Motor neuron (in vitro differentiated cells): ENCODE measurements at regions not wholly inside any gene's neighbourhood (a gene's known extent, or its start where the extent isn't known, plus 50 kb on each side); places are given as distances from the start of the nearest gene placed in this dataset.
A peak's percentile ranks its signal among the peaks of the same experiment; 100 is the strongest.
"Not testable (repeated sequence)": the region's sequence is repeated elsewhere in the genome, so short reads cannot be mapped to it uniquely, and the experiment has no call there.

ENCODE experiments used
- ATAC-seq, 8 experiments: fragments of 200-7000 bp; cut with Tn5 transposase; replicated peaks in 6 of 8; 2 replicates each; pipeline ENCODE4 v1.8.0; 2021; ENCODE audit warnings: mild to moderate bottlenecking in 8 of 8, moderate library complexity in 8 of 8
- H3K27ac ChIP-seq, 2 donors: fragments of 250-450 bp; sonication (Bioruptor Pico); 2 replicates each; pipeline ENCODE4 v1.9.0; 2021; ENCODE audit warnings: antibody characterized with exemption in 2 of 2, mild to moderate bottlenecking in 2 of 2, moderate library complexity in 1 of 2
- H3K4me1 ChIP-seq, 2 donors: fragments of 250-450 bp; sonication (Bioruptor Pico); replicated peaks in 1 of 2; 2 replicates each; pipeline ENCODE4 v1.6.1; 2021; ENCODE audit warnings: antibody characterized with exemption in 2 of 2, mild to moderate bottlenecking in 2 of 2, moderate library complexity in 1 of 2
- H3K4me3 ChIP-seq, 5 donors: fragments of 250-450 bp; sonication (Bioruptor Pico); 2 replicates each; pipeline ENCODE4 v1.9.0; 2021; ENCODE audit warnings: antibody characterized with exemption in 5 of 5, mild to moderate bottlenecking in 5 of 5, moderate library complexity in 4 of 5
- WGBS, 10 experiments: fragments of 450-650 bp; shearing (Covaris generic); methylation state at CpG; one replicate each; pipeline ENCODE4 v1.0.0; 2022; 5-methylcytosine and 5-hydroxymethylcytosine counted together
- in situ Hi-C, 9 experiments: fragments of 400-800 bp; cut with MboI; loops; one replicate each; pipeline ENCODE4 v1.15.0; 2021; ENCODE audit warnings: low sequenced_read_pairs in 9 of 9, low pct_unique_long_range_greater_than_20kb in 2 of 9; ENCODE audit not compliant: unreplicated experiment in 9 of 9

DNA sequence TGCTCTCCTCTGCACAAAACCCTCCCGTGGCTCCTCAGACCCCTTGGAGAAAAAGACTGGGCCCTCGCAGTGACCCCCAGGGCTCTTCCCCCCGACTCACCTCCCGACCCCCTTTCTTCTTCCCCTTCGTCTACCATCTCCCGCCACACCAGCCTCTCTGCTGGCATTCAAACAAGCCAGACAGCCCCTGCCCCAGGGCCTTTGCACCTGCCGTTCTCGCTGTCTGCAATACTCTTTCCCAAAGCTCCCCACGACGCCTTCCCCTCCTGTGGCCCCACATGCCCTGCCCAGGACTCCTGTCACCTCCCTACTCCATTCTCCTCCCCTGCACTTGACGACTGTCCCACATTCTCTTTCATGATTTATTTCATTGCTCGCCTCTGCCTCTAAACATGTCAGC lies 115.7 kb downstream of the PHETA1 start:
- peaks cover 31% of the 10 kb centered on the region in 2 donors for H3K4me1 ChIP-seq
- H3K27ac ChIP-seq, result no peak overlapping the region
- no peak overlapping the region for H3K4me3 ChIP-seq
- 17 to 100% (median 81%) methylated on average over 1 to 4 of the region's 12 CpGs; no CpG with 5 or more reads in 4 of the 10 experiments for WGBS, 10 experiments
- in situ Hi-C loops, result no loop called here
- no peak for ATAC-seq

DNA sequence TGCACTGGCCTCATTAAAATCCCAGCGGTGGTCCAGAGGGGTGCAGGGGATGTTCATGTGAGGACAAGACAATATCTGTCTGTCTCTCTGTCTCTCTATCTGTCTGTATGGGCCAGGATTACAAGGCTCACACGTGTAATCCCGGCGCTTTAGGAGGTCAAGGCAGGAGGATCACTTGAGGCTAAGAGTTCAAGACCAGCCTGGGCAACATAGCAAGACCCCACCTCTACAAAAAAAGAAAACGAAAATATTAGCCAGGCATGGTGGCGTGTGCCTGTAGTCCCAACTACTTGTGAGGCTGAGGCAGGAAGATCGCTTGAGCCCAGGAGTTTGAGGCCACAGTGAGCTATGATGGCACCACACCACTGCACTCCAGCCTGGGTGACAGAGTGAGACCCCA lies 117.1 kb downstream of the PHETA1 start:
- in situ Hi-C loops, result no loop called here
- Histone ChIP-seq H3K4me1 (peaks cover 40% of the 10 kb centered on the region in 2 donors), H3K4me3 (no peak overlapping the region), H3K27ac (no peak overlapping the region)
- 40 to 100% (median 93%) methylated on average over 1 to 5 of the region's 7 CpGs; no CpG with 5 or more reads in 5 of the 10 experiments for WGBS, 10 experiments
- no peak for ATAC-seq

DNA sequence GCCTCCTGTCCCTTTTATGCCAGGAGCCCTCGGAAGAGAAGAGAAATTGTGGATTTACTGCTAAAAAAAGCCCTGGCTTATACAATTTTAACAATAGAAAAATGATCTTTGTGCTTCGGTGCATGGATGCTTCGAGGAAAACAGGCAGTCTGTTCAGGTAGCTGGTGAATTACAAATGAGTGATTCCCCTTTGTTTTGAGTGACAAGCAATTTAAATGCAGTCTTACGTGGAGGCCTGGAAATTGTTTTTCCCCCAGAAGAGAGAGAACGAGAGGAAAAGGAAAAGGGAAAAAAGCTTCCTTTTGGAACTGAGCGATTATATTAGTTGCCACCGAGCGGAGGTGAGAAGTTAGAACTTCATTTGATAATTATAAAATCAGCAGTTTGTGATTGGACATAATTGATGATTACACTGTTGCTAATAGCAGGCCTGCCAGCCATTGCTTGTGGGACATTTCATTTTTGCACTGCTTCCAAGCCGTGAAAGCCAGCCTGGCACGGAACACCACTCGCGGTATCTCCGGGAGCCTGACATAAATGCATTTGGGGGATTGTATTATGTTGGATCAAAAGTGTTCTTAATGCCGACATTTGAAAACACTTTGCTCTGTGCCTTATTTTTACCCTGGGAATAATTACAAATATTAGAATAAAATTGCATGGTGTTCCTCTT lies 117.7 kb downstream of the PHETA1 start:
- no peak for ATAC-seq
- no peak overlapping the region for H3K27ac ChIP-seq

DNA sequence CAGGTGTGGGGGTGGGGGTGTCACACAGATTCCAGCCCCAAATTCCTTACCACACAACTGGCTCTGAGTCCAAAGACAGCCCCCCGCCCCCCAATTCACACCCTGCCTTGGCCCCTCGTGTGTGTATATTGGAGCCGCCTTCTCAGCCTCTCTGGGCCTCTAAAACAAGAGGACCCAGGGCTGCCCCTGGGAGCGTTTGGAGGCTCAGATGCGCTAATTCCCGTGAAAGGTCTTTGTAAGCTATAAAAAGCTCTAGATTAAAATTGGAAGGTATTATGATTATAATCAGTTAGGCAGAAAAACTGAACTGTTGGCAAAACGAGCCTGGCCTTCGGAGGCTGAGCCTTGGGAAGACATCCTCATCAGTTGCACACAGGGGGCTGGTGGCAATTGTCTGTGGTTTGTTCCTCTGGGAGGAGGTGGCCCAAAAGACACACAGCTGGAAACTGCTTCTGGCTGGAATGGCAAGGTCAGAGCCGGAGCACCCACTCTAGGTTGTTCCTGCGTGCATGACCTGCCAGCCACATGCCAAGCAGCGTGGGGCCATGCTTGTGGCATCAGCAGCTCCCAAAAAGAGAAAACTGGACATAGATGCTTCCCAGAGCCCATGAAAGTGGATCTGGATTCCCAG lies 118.5 kb downstream of the PHETA1 start:
- in situ Hi-C loops, result no loop called here
- 33 to 84% (median 64%) methylated on average over 3 to 6 of the region's 11 CpGs; no CpG with 5 or more reads in 6 of the 10 experiments for WGBS, 10 experiments
- Histone ChIP-seq H3K27ac (peak overlapping the region; percentile 5 to 37), H3K4me1 (peaks cover 40% of the 10 kb centered on the region in 2 donors), H3K4me3 (no peak overlapping the region)
- peak in 3 of 8 experiments; percentile 18 to 20 (median 19) for ATAC-seq

More for the DNA sequence above, 117.7 kb downstream of the PHETA1 start:
- 56 to 86% (median 73%) methylated on average over 3 to 13 of the region's 14 CpGs for WGBS, 10 experiments
- in situ Hi-C loops, result no loop called here
- peaks cover 40% of the 10 kb centered on the region in 2 donors for H3K4me1 ChIP-seq
- no peak overlapping the region for H3K4me3 ChIP-seq

DNA sequence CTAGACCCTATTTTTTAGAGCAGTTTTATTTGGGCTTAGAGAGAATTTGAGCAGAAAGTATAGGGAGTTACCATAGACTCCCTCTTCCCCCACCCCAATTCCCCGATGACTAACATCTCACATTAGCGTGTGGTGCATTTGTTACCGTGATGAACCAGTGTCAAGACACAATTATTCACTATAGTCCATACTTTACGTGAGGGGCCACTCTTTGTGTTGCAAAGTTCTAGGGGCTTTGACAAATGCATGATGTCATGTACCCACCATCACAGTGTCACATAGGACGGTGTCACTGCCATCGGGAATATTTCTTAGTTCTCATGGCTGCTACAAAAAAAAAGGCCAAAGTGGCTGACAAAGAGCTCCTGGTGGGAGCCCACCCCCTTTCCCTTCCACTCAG lies 119.1 kb downstream of the PHETA1 start:
- Histone ChIP-seq H3K4me1 (peaks cover 40% of the 10 kb centered on the region in 2 donors), H3K27ac (peak overlapping the region; percentile 5 to 37), H3K4me3 (no peak overlapping the region)
- WGBS, 10 experiments, result 28 to 100% (median 52%) methylated on average over 1 to 4 of the region's 6 CpGs; no CpG with 5 or more reads in 2 of the 10 experiments
- in situ Hi-C loops, result no loop called here
- peak in 5 of 8 experiments; percentile 50 to 59 (median 51) for ATAC-seq

DNA sequence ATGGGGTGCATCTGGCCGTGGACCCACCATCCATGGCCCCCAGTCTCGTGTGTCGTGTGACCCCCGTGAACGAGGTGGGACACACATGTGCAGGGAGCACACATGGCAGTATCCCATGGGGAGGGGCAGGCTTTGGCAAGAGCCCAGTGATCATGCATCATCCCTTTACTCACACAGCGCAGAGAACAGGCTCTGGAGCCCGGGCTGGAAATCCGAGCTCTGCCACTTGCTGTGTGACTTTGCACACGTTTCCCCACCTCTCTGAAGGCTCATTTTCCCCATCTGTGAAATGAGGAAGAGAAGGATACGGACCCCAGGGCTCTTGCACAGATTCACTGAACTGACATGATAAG lies 119.9 kb downstream of the PHETA1 start:
- no peak overlapping the region for H3K27ac ChIP-seq
- in situ Hi-C loops, result no loop called here
- 0 to 100% (median 88%) methylated on average over 1 to 7 of the region's 10 CpGs; no CpG with 5 or more reads in 2 of the 10 experiments for WGBS, 10 experiments
- H3K4me1 ChIP-seq, result peaks cover 40% of the 10 kb centered on the region in 2 donors
- peak in 6 of 8 experiments; percentile 36 to 90 (median 76) for ATAC-seq
- H3K4me3 ChIP-seq, result no peak overlapping the region

DNA sequence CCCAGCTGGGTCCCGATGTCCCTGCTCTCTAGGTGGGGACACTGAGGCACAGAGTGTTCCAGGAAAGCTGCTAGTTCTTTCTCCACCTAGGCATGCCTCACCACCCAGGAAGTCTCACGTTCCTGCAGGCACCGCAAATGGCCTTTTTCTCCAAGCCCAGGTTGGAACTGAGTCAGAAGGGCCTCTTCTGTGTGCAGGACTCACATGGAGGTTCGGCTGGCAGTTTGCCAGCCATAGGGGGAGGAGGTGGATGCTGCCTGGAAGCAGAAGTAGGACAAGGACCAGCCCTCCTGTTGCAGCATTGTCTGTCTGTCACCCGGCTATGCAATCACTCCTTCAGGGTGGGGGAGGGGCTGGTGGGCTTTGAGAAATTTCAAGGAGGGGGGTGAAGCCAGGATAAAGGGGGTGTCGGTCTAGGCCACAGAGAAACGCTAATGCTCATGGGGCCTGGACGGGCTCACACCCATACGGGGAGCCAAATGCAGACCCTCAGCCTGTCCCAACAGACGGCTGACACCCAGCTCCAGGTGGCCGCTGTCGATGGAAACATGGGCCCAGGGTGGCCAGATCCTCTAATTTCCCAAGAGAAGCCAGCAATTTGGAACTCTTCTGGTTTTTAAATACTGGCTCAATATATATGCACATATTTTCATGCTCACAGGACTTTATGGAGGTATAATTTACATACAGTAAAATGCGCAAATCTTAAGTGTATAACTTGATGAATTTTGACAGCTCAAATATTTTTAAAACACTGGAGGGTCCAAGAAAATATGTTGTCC lies 120.5 kb downstream of the PHETA1 start:
- WGBS, 10 experiments, result 0 to 100% (median 80%) methylated on average over 1 to 4 of the region's 13 CpGs; no CpG with 5 or more reads in 3 of the 10 experiments
- in situ Hi-C loops, result no loop called here
- peak overlapping the region in 1 of 2 donors; percentile 19 for H3K27ac ChIP-seq
- peaks cover 40% of the 10 kb centered on the region in 2 donors for H3K4me1 ChIP-seq
- H3K4me3 ChIP-seq, result no peak overlapping the region
- ATAC-seq, result peak; percentile 78 to 88 (median 82)

DNA sequence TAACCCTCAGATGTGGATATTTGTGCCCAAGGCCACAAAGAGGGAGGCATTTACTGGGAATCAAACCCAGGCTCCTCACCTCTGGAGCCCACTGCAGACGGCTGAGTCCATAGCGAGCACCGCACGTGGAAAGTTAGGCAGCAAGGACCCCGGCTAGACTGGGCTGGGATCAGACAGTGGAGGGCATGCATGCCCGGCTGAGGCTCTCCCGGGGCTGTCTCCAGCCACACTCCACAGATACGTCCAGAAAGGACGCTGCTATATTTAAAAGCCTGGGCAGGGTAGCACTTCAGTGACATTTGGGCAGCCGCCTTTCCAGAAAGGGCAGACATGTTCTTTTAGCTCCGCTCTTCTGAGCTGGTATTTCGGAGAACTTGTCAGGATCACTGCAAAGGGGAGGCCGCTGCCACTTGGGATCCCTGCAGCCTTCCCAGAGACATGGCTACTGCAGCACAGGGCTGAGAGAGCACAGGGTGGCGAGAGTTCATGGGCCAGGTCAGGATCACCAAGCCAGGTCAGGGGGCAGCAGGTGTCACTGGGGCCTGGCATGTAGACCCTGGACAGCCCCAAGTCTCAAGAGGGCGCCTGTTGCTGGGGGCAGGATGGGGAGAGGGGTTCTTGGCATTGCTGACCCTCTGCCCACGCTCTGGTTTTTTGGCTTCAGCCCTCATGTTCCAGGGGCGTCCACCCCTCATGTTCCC lies 121.7 kb downstream of the PHETA1 start:
- peaks cover 40% of the 10 kb centered on the region in 2 donors for H3K4me1 ChIP-seq
- no peak for ATAC-seq
- no peak overlapping the region for H3K27ac ChIP-seq
- in situ Hi-C loops, result no loop called here
- no peak overlapping the region for H3K4me3 ChIP-seq
- 62 to 100% (median 85%) methylated on average over 2 to 7 of the region's 17 CpGs; no CpG with 5 or more reads in 4 of the 10 experiments for WGBS, 10 experiments

DNA sequence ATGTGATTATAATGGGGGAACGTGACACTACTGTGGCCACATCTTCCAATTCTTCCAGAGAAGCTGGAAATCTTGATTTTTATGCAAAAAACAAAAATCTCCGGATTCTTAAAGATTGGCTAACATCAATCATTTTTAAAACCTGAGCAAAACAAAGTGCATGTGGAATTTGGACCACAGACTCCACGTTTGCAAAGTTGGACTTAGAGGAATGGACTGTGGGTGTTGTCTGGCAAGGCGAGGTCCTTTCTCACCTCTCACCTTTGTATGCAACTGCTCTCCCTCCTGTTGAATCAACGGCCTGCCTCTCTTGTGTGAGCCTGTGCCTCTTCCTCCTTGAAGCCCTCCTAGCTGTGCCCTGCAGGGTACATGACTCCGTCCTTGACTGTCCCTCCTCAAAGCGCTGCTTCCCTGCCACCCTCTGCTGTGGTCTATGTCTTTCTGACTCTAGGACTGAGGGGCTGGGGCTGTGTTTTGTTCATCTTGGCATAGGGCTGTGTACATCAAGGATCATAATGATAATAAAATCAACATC lies 122.4 kb downstream of the PHETA1 start:
- ATAC-seq, result no peak
- in situ Hi-C loops, result no loop called here

DNA sequence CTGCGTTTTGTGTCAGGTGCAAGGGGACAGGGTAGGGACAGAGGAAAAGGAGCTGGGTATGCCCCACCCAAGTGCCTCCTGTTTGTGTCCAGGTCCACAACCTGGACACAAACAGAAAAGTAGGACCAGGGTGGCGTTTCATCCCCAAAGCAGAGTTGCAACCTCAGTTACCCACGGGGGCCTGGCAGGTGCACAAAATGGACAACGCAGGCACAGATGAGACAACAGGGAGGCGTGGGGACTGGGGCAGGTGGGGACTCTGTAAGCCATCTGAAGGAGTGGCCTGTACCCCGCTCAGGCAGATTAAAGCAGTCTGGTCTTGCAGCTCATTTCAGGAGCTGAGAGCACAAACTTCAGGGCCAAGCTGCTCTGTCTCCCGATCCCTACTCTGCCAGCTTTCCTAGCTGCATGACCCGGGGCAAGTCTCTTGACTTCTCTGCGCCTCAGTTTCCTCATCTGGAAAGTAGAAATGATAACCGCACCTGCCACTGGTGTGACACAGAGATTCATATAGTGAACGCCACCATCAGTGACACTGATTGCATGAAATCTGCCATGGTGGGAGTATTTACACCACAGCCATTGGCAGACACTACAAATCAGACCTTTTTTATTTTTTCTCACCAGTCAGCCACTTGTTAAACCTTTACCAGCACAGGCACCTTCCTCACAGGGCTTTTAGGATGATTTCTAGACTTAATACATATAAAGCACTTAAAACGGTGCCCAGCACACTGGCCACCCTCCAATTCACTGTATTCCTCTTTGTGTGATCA lies 123.0 kb downstream of the PHETA1 start:
- Histone ChIP-seq H3K27ac (no peak overlapping the region), H3K4me1 (peaks cover 34 to 36% of the 10 kb centered on the region in 2 donors), H3K4me3 (no peak overlapping the region)
- in situ Hi-C loops, result no loop called here
- ATAC-seq, result no peak
- WGBS, 10 experiments, result 35 to 100% (median 90%) methylated on average over 1 to 9 of the region's 12 CpGs; no CpG with 5 or more reads in 1 of the 10 experiments

More for the DNA sequence above, 122.4 kb downstream of the PHETA1 start:
- peaks cover 40% of the 10 kb centered on the region in 2 donors for H3K4me1 ChIP-seq
- WGBS, 10 experiments, result 40 to 100% (median 82%) methylated on average over 3 to 7 of the region's 7 CpGs; no CpG with 5 or more reads in 2 of the 10 experiments
- no peak overlapping the region for H3K4me3 ChIP-seq
- no peak overlapping the region for H3K27ac ChIP-seq

DNA sequence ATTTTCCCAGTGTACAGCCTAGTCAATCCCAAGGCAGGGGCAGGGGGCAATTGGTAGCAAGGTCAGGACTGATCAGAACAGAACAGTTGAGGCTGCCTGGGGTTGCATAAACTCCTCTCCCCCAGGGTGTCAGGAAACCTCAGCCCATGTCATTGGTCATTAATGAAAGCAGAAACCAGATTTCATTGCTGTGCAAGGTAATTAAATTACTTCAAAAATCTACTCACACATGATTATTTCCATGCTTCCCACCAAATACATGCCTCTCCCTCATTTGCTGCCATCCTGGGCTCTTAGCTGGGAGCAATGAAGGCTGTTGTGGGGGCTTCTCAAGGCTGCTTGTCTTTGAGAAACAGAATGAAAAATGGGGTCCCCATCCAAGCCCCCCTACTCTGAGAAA lies 124.2 kb downstream of the PHETA1 start:
- Histone ChIP-seq H3K4me3 (no peak overlapping the region), H3K27ac (no peak overlapping the region), H3K4me1 (peaks cover 21 to 23% of the 10 kb centered on the region in 2 donors)
- in situ Hi-C loops, result no loop called here
- no peak for ATAC-seq

DNA sequence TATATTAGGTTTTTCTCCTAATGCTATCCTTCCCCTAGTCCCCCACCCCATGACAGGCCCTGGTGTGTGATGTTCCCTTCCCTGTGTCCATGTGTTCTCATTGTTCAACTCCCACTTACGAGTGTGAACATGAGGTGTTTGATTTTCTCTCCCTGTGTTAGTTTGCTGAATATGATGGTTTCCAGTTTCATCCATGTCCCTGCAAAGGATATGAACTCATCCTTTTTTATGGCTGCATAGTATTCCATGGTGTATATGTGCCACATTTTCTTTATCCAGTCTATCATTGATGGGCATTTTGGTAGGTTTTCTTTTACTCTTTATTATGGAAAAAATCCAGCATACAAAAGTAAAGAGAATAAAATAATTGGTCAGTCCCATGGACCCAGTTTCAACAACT lies 126.1 kb downstream of the PHETA1 start:
- H3K4me1 ChIP-seq, ATAC-seq, H3K27ac ChIP-seq, H3K4me3 ChIP-seq, in situ Hi-C loops: not testable (repeated sequence)
- WGBS, 10 experiments, result 0 to 100% (median 83%) methylated on average over 1 of the region's 1 CpG; no CpG with 5 or more reads in 6 of the 10 experiments
